Vagina (tissue), 2 donors: ENCODE measurements at regions not wholly inside any gene's neighbourhood (a gene's known extent, or its start where the extent isn't known, plus 50 kb on each side); places are given as distances from the start of the nearest gene placed in this dataset.

ENCODE experiments used
- CTCF ChIP-seq, 3 experiments: fragments of 450-650 bp in 2 of 3; fragments of 200-600 bp in 1 of 3; sonication (generic) in 1 of 3; IDR thresholded peaks; one replicate each; pipeline ENCODE4 v1.5.1; 2017 to 2019; ENCODE audit warnings: antibody characterized with exemption in 3 of 3, mild to moderate bottlenecking in 2 of 3, moderate library complexity in 2 of 3
- POLR2AphosphoS5 ChIP-seq, 2 donors: sonication (generic); formaldehyde crosslinking; IDR thresholded peaks; one replicate each; pipeline ENCODE4 v1.9.0; 2017; ENCODE audit warnings: antibody characterized with exemption in 2 of 2, mild to moderate bottlenecking in 2 of 2, low read depth in 1 of 2; ENCODE audit not compliant: insufficient read depth in 1 of 2

DNA sequence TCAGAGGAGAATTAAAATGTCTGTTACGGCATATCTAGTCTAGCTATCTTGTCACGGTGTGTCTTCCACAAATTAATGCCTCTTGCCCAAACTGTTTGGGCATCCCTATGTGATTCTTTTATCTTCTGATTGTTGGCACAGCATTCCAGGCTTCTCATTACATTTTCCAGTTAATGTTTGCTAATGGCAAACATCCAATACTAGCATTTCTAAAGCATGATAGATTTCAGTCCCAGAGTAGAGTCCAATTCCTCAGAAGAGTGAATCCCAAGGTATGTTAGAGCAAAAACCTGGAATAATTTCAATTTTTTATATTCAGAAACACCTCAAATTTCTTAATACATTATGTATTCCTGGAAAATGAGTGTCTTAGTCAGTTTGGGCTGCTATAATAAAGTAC, 684.5 kb upstream of the SLITRK1 start:
- TF ChIP-seq CTCF (IDR thresholded peaks at IDR 0.05) (no peak), POLR2AphosphoS5 (IDR thresholded peaks at IDR 0.05; ENCODE audit: insufficient read depth in 1 of 2, low read depth in 1 of 2) (no peak)
